ENCODE measurements at regions not wholly inside any gene's neighbourhood (a gene's known extent, or its start where the extent isn't known, plus 50 kb on each side); places are given as distances from the start of the nearest gene placed in this dataset.

- no peak for DNase-seq (ENCODE audit: low spot score)
These were observed 1347.0 kb upstream of the AGA start for GRCh38 chr4:178789279-178789678.

- no peak for DNase-seq (ENCODE audit: low spot score)
These were observed 1357.0 kb upstream of the AGA start for GRCh38 chr4:178799204-178799603.

GRCh38 chr4:178808106-178808505 is 1365.9 kb upstream of the AGA start:
- DNase-seq (ENCODE audit: low spot score), result no peak

GRCh38 chr4:178809921-178810320 is 1367.7 kb upstream of the AGA start:
- DNase-seq (ENCODE audit: low spot score), result no peak

GRCh38 chr4:178811356-178811755 is 1369.1 kb upstream of the AGA start:
- no peak for DNase-seq (ENCODE audit: low spot score)

GRCh38 chr4:178812866-178813265 is 1370.6 kb upstream of the AGA start:
- DNase-seq (ENCODE audit: low spot score), result no peak

- no peak for DNase-seq (ENCODE audit: low spot score)
These were observed 1372.7 kb upstream of the AGA start for GRCh38 chr4:178814908-178815307.

GRCh38 chr4:178823673-178824295 is 1381.5 kb upstream of the AGA start:
- peak; percentile 4 for DNase-seq (ENCODE audit: low spot score)

- DNase-seq (ENCODE audit: low spot score), result no peak
These were observed 1394.6 kb upstream of the AGA start for GRCh38 chr4:178836865-178837264.

GRCh38 chr4:178838776-178839175 is 1396.5 kb upstream of the AGA start:
- DNase-seq (ENCODE audit: low spot score), result no peak

GRCh38 chr4:178856139-178856800 is 1414.0 kb upstream of the AGA start:
- DNase-seq (ENCODE audit: low spot score), result no peak

GRCh38 chr4:178871476-178871875 is 1429.2 kb upstream of the AGA start:
- no peak for DNase-seq (ENCODE audit: low spot score)

- no peak for DNase-seq (ENCODE audit: low spot score)
These were observed 1439.7 kb upstream of the AGA start for GRCh38 chr4:178881937-178882336.

- DNase-seq (ENCODE audit: low spot score), result no peak
These were observed 1451.9 kb upstream of the AGA start for GRCh38 chr4:178894126-178894525.

- no peak for DNase-seq (ENCODE audit: low spot score)
These were observed 1456.8 kb upstream of the AGA start for GRCh38 chr4:178899084-178899483.

- DNase-seq (ENCODE audit: low spot score), result no peak
These were observed 1475.5 kb upstream of the AGA start for GRCh38 chr4:178917756-178918155.

GRCh38 chr4:178937130-178937529 is 1494.9 kb upstream of the AGA start:
- DNase-seq (ENCODE audit: low spot score), result peak; percentile 2

- DNase-seq (ENCODE audit: low spot score), result no peak
These were observed 1499.7 kb upstream of the AGA start for GRCh38 chr4:178941975-178942374.

GRCh38 chr4:178953447-178954120 is 1511.3 kb upstream of the AGA start:
- DNase-seq (ENCODE audit: low spot score), result no peak

GRCh38 chr4:178955614-178956013 is 1513.4 kb upstream of the AGA start:
- DNase-seq (ENCODE audit: low spot score), result no peak

- DNase-seq (ENCODE audit: low spot score), result no peak
These were observed 1516.6 kb upstream of the AGA start for GRCh38 chr4:178958725-178959440.

GRCh38 chr4:178963446-178964045 is 1521.3 kb upstream of the AGA start:
- DNase-seq (ENCODE audit: low spot score), result no peak

Data from kidney tubule cell (primary cell).